ENCODE measurements at regions not wholly inside any gene's neighbourhood (a gene's known extent, or its start where the extent isn't known, plus 50 kb on each side); places are given as distances from the start of the nearest gene placed in this dataset.
"Not testable (repeated sequence)": the region's sequence is repeated elsewhere in the genome, so short reads cannot be mapped to it uniquely, and the experiment has no call there.

GRCh38 chr12:119931402-119931801, 54.3 kb upstream of the CIT start:
- DNase-seq = no peak

- no peak for DNase-seq
Measured at GRCh38 chr12:119932921-119933320, 55.8 kb upstream of the CIT start.

GRCh38 chr12:119934780-119935179, 54.3 kb upstream of the BICDL1 start:
- DNase-seq = not testable (repeated sequence)

GRCh38 chr12:119936705-119937311, 52.2 kb upstream of the BICDL1 start:
- no peak for DNase-seq

- DNase-seq = peak; percentile 70
Measured at GRCh38 chr12:119938049-119938667, 50.9 kb upstream of the BICDL1 start.

Data from NCI-H510A treated with DMSO at 0.1 percent for 48 hours (cell line).